GM19023 (cell line): ENCODE measurements at regions not wholly inside any gene's neighbourhood (a gene's known extent, or its start where the extent isn't known, plus 50 kb on each side); places are given as distances from the start of the nearest gene placed in this dataset.
"Not testable (repeated sequence)": the region's sequence is repeated elsewhere in the genome, so short reads cannot be mapped to it uniquely, and the experiment has no call there.

ENCODE experiments used
- ATAC-seq: cut with Tn5 transposase; IDR thresholded peaks from one replicate; pipeline ENCODE4 v1.9.1; 2021; ENCODE audit warnings: mild to moderate bottlenecking, moderate library complexity; ENCODE audit not compliant: unreplicated experiment

GRCh38 chr10:27390681-27391080 lies 113.4 kb upstream of the RAB18 start:
- ATAC-seq: no peak

DNA sequence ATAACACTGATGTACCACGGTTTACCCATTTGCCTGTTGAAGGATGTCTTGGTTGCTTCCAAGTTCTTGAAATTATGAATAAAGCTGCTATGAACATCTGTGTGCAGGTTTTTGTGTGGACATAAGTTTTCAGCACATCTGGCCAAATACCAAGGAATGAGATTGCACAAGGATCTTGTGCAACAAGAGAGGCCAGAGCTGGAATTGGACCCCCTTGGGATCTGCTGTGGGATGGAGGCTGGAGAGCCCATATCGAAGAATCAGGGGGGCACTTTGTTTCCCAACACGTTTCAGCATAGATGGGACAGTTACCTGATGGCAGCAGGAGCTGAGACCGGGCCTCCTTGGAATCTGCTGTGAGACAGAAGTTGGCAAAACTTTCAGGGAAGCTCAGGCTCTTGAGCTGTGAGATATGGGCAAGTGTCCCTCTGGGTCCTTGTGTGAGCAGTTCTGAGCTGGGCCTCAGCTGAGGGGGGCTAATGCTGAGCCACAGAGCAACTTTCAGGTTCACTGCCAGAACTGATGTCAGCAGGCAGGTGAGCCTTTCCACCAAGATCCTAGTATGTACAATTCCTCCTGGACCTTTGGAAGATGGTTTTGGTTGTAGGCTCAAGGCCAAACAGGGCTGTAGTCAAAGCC lies 115.2 kb upstream of the RAB18 start:
- no peak for ATAC-seq

- no peak for ATAC-seq
These were observed 120.2 kb upstream of the RAB18 start for GRCh38 chr10:27383595-27384542.

DNA sequence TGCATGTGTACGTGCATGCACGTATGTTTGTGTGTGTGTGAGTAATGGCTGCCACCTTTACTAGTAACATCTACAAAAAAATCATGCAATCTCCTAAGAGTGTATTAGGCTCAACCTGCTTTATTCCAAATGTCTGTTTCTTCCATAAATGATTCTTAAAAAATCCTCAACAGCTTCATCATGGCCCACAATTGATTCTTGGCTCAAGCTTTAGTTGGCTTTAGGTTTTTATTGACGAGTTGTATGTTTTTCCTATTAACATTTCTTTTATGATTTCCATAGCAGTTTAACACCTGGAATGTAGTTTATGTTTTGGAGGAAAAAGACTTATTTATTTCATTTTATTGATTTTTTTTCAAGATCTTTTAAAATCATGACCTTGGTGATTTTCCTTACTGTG lies 121.9 kb upstream of the RAB18 start:
- no peak for ATAC-seq

- ATAC-seq: no peak
These were observed 123.2 kb upstream of the RAB18 start for GRCh38 chr10:27380929-27381358.

DNA sequence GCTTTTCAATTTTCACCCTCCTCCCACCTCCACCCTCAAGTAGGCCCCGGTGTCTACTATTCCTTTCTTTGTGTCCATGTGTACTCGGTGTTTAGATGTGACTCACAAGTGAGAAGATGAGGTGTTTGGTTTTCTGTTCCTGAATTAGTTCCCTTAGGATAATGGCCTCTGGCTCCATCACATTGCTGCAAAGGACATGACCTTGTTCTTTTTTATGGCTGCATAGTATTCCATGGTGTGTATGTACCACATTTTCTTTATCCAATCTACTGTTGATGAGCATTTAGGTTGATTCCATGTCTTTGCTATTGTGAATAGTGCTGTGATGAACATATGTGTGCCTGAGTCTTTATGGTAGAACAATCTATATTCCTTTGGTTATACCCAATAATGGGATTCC lies 125.1 kb upstream of the RAB18 start:
- not testable (repeated sequence) for ATAC-seq

DNA sequence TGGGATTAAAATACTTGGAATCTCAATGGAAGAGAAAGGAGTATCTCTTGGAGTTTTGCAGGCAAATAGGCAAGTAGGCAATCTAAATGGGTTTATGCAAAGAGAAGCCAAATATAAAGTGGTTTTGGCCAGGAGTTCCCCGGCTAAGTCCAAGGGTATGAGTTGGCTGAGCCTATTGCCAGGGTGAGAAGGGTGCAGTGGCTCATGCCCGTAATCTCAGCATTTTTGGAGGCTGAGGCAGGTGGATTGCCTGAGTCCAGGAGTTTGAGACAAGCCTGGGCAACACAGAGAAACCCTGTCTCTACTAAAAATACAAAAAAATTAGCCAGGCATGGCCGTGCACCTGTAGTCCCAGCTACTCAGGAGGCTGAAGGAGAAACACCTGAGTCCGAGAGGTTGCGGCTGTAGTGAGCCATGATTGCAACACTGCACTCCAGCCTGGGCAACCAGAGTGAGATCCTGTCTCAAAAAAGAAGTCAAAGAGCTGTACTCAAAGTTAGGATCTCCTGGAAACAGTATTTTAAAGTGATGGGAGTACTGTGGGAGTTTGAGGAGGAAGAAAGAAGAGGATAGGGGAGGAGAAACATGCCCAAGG lies 130.4 kb upstream of the RAB18 start:
- ATAC-seq: no peak

- no peak for ATAC-seq
These were observed 131.5 kb upstream of the ACBD5 start for GRCh38 chr10:27372095-27372494.

- not testable (repeated sequence) for ATAC-seq
These were observed 130.8 kb upstream of the ACBD5 start for GRCh38 chr10:27371375-27371774.

- ATAC-seq: no peak
These were observed 129.3 kb upstream of the ACBD5 start for GRCh38 chr10:27369880-27370279.

GRCh38 chr10:27368706-27369105 lies 128.1 kb upstream of the ACBD5 start:
- no peak for ATAC-seq

- no peak for ATAC-seq
These were observed 126.2 kb upstream of the ACBD5 start for GRCh38 chr10:27366769-27367168.

DNA sequence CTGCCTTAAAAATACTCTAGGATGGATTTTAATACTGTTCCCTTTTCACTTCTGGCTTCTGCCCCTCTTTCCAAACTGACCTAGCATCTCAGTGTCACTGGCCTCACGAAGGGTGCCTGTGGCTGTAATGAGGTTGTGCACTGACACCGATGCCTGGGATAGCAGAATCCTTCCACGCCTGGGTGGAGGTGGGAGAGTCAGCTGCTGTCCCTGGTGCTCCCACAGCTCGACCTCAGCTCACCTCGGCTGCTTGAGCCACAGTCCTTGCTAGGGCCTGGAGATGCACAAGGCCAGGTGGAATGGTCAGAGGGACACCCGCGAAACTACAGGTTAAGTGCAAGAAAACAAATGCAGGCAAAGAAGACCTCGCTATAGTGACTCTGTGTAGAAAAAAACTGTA lies 123.4 kb upstream of the ACBD5 start:
- no peak for ATAC-seq

- ATAC-seq: peak; percentile 97
These were observed 120.1 kb upstream of the ACBD5 start for GRCh38 chr10:27360581-27361172.

DNA sequence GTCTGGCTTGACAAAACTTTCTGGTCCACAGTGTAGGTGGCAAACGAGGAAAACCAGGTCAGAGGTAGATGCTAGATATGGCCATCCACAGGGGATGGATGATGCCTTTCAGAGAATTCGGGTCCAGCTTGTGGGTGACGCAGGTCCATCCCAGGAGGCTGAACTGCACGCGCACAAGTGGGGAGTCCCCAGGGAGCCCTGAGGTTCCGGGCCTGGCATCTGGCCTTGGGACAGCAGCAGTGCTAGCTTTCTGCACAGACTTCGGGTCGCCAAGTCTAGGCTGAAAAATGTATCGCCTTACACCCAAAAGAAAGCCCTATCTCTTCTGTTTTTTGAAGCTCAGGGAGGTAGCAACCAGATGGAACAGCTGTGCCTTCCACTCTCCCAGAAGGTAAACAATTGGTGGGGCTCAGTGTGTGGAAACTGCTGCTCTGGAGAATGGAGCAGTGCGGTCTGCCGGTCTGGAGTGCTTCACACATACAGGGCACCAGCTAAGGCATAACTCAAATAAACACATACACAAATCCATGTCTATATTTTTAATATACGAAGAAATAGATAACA lies 119.3 kb upstream of the ACBD5 start:
- ATAC-seq: no peak

GRCh38 chr10:27356738-27357137 lies 116.1 kb upstream of the ACBD5 start:
- ATAC-seq: no peak

- ATAC-seq: no peak
These were observed 115.4 kb upstream of the ACBD5 start for GRCh38 chr10:27355918-27356573.

- ATAC-seq: peak; percentile 96
These were observed 114.2 kb upstream of the ACBD5 start for GRCh38 chr10:27354643-27355270.

- peak; percentile 9 for ATAC-seq
These were observed 113.5 kb upstream of the ACBD5 start for GRCh38 chr10:27354100-27354499.

DNA sequence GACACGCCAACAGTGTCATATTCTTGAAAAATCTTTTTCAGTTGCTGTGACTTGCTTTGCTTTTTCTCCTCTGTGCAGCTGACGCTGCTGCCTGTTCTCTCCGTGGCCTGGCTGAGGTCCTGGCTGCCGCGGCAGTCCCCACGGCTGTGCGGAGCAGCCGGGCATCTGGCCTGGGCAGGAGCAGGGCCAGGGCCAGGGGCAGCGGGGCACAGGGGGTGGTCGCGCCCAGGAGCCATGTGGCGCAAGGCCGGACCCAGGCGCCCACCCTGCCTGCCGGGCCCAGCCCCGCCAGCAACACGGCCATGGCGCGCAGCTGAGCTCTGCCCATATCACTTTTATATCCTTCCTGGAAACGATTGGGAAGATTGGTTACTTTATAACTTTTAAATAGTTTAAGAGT lies 109.4 kb upstream of the ACBD5 start:
- ATAC-seq: no peak
